ENCODE measurements at regions not wholly inside any gene's neighbourhood (a gene's known extent, or its start where the extent isn't known, plus 50 kb on each side); places are given as distances from the start of the nearest gene placed in this dataset.

DNA sequence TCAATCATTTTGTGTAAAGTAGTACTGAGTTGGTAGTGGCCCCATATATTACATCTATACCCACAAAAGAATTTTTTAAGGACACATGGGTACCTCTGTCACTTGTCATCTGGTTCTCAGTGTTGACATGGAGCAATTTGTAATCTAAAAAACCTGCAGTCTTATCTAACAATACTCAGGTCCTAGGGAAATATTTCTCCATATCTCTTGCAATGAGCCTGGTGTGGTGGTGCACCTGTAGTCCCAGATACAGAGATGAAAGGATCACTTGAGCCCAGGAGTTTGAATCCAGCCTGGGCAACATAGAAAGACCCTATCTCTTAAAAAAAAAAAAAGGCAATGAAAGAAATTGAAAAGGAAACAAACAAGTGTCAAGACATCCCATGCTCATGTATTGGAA, 70.7 kb upstream of the ZNF30 start:
- TF ChIP-seq POLR2A (IDR thresholded peaks at IDR 0.05): no peak
- TF ChIP-seq, protein P1, sequence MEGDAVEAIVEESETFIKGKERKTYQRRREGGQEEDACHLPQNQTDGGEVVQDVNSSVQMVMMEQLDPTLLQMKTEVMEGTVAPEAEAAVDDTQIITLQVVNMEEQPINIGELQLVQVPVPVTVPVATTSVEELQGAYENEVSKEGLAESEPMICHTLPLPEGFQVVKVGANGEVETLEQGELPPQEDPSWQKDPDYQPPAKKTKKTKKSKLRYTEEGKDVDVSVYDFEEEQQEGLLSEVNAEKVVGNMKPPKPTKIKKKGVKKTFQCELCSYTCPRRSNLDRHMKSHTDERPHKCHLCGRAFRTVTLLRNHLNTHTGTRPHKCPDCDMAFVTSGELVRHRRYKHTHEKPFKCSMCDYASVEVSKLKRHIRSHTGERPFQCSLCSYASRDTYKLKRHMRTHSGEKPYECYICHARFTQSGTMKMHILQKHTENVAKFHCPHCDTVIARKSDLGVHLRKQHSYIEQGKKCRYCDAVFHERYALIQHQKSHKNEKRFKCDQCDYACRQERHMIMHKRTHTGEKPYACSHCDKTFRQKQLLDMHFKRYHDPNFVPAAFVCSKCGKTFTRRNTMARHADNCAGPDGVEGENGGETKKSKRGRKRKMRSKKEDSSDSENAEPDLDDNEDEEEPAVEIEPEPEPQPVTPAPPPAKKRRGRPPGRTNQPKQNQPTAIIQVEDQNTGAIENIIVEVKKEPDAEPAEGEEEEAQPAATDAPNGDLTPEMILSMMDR (IDR thresholded peaks at IDR 0.05): no peak
- no peak for TF ChIP-seq EP300 (IDR thresholded peaks at IDR 0.05)
- no peak for TF ChIP-seq POLR2AphosphoS5 (IDR thresholded peaks at IDR 0.05)
